SU-DHL-6 (cell line): ENCODE measurements at regions not wholly inside any gene's neighbourhood (a gene's known extent, or its start where the extent isn't known, plus 50 kb on each side); places are given as distances from the start of the nearest gene placed in this dataset.
"Not testable (repeated sequence)": the region's sequence is repeated elsewhere in the genome, so short reads cannot be mapped to it uniquely, and the experiment has no call there.

Source experiments
- H2AFZ ChIP-seq: fragments of 200-600 bp; sonication (generic); 2 replicates; pipeline ENCODE4 v1.6.1; 2014; ENCODE audit warnings: low read depth, mild to moderate bottlenecking, moderate library complexity, mixed read lengths, antibody characterized with exemption, low read length; ENCODE audit not compliant: severe bottlenecking
- H3F3A ChIP-seq: fragments of 200-600 bp; shearing (Covaris generic); 2 replicates; pipeline ENCODE4 v1.6.0; 2016; ENCODE audit warnings: antibody characterized with exemption, mild to moderate bottlenecking; ENCODE audit not compliant: insufficient read depth
- H3K27ac ChIP-seq: fragments of 200-600 bp; sonication (generic); 2 replicates; pipeline ENCODE4 v1.5.1; 2016; ENCODE audit warnings: low read depth, mild to moderate bottlenecking, low read length, moderate library complexity, mixed read lengths
- H3K27me3 ChIP-seq: fragments of 200-600 bp; sonication (generic), shearing (Covaris generic); 2 replicates; pipeline ENCODE4 v1.6.0; 2014; ENCODE audit warnings: mild to moderate bottlenecking, low read length
- H3K36me3 ChIP-seq: fragments of 200-600 bp; sonication (generic); 2 replicates; pipeline ENCODE4 v1.6.1; 2014; ENCODE audit warnings: mild to moderate bottlenecking, low read length, mixed read lengths
- H3K4me2 ChIP-seq: fragments of 300-600, 200-600 bp; shearing (Covaris generic), sonication (generic); 2 replicates; pipeline ENCODE4 v1.6.0; 2014; ENCODE audit warnings: low read length, low read depth, mild to moderate bottlenecking; ENCODE audit not compliant: poor library complexity, severe bottlenecking
- H3K4me3 ChIP-seq: fragments of 200-600 bp; sonication (generic); 2 replicates; pipeline ENCODE4 v1.5.1; 2014; ENCODE audit warnings: antibody characterized with exemption, low read length, mild to moderate bottlenecking, mixed read lengths; ENCODE audit not compliant: insufficient read depth, poor library complexity, severe bottlenecking
- H3K79me2 ChIP-seq: fragments of 200-600 bp; sonication (generic); 2 replicates; pipeline ENCODE4 v1.6.1; 2014; ENCODE audit warnings: mild to moderate bottlenecking, low read length, moderate library complexity; ENCODE audit not compliant: insufficient read depth
- H3K9ac ChIP-seq: fragments of 200-600 bp; sonication (generic); 2 replicates; pipeline ENCODE4 v1.7.0; 2014; ENCODE audit warnings: mild to moderate bottlenecking, low read length
- H3K9me2 ChIP-seq: fragments of 200-600 bp; sonication (generic); replicated peaks from 2 replicates; pipeline ENCODE4 v1.6.1; 2014; ENCODE audit warnings: low read length; ENCODE audit not compliant: insufficient read depth
- H3K9me3 ChIP-seq: fragments of 200-600 bp; sonication (generic); 2 replicates; pipeline ENCODE4 v1.6.1; 2014; ENCODE audit warnings: low read length, mixed read lengths; ENCODE audit not compliant: insufficient read depth
- H4K20me1 ChIP-seq: fragments of 200-600 bp; sonication (generic); 2 replicates; pipeline ENCODE4 v1.6.1; 2014; ENCODE audit warnings: low read depth, mild to moderate bottlenecking, antibody characterized with exemption, low read length, moderate library complexity, mixed read lengths
- EZH2phosphoT487 ChIP-seq: fragments of 200-600 bp; sonication (generic), shearing (Covaris generic); conservative IDR thresholded peaks from 2 replicates; pipeline ENCODE4 v1.6.1; 2018; ENCODE audit warnings: mild to moderate bottlenecking, antibody characterized with exemption, low read length, moderate library complexity, mixed read lengths
- TF ChIP-seq, protein P1 (sequence below): fragments of 200-600 bp; sonication (generic); IDR thresholded peaks from one replicate; pipeline ENCODE4 v1.5.1; 2017; ENCODE audit warnings: antibody characterized with exemption, mild to moderate bottlenecking, low read length, moderate library complexity; ENCODE audit not compliant: insufficient read depth, poor library complexity, severe bottlenecking

GRCh38 chr16:88133507-88133843, 182.2 kb downstream of the BANP start:
- no peak overlapping the region for H3K4me2 ChIP-seq
- TF ChIP-seq EZH2phosphoT487, result no peak
- TF ChIP-seq, protein P1, sequence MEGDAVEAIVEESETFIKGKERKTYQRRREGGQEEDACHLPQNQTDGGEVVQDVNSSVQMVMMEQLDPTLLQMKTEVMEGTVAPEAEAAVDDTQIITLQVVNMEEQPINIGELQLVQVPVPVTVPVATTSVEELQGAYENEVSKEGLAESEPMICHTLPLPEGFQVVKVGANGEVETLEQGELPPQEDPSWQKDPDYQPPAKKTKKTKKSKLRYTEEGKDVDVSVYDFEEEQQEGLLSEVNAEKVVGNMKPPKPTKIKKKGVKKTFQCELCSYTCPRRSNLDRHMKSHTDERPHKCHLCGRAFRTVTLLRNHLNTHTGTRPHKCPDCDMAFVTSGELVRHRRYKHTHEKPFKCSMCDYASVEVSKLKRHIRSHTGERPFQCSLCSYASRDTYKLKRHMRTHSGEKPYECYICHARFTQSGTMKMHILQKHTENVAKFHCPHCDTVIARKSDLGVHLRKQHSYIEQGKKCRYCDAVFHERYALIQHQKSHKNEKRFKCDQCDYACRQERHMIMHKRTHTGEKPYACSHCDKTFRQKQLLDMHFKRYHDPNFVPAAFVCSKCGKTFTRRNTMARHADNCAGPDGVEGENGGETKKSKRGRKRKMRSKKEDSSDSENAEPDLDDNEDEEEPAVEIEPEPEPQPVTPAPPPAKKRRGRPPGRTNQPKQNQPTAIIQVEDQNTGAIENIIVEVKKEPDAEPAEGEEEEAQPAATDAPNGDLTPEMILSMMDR, result no peak
- no peaks in the 10 kb centered on the region for H3K9me2 ChIP-seq
- no peaks in the 10 kb centered on the region for H3K36me3 ChIP-seq
- H3F3A ChIP-seq, result no peaks in the 10 kb centered on the region
- no peaks in the 10 kb centered on the region for H3K79me2 ChIP-seq
- H3K4me3 ChIP-seq, result no peak overlapping the region
- H2AFZ ChIP-seq, result no peak overlapping the region
- H3K9me3 ChIP-seq, result no peaks in the 10 kb centered on the region
- H3K9ac ChIP-seq, result no peak overlapping the region
- no peak overlapping the region for H3K27ac ChIP-seq
- H3K27me3 ChIP-seq, result no peaks in the 10 kb centered on the region
- H4K20me1 ChIP-seq, result no peaks in the 10 kb centered on the region

- H3K9me2 ChIP-seq, result not testable (repeated sequence)
Observed at GRCh38 chr16:88134172-88134898, 183.1 kb downstream of the BANP start.

GRCh38 chr16:88134899-88135682, 183.9 kb downstream of the BANP start:
- H3F3A ChIP-seq, H3K4me3 ChIP-seq, H3K79me2 ChIP-seq, H2AFZ ChIP-seq, H3K9ac ChIP-seq, H3K27ac ChIP-seq, H3K36me3 ChIP-seq, H3K27me3 ChIP-seq, H3K9me3 ChIP-seq, H4K20me1 ChIP-seq, H3K4me2 ChIP-seq, H3K9me2 ChIP-seq: not testable (repeated sequence)

More at GRCh38 chr16:88134172-88134898, 183.1 kb downstream of the BANP start:
- not testable (repeated sequence) for H3K36me3 ChIP-seq, H3K79me2 ChIP-seq, H3K9me3 ChIP-seq, H3K4me2 ChIP-seq, H3K4me3 ChIP-seq, H3K9ac ChIP-seq, H3K27ac ChIP-seq, H2AFZ ChIP-seq, H4K20me1 ChIP-seq, H3K27me3 ChIP-seq, H3F3A ChIP-seq

DNA sequence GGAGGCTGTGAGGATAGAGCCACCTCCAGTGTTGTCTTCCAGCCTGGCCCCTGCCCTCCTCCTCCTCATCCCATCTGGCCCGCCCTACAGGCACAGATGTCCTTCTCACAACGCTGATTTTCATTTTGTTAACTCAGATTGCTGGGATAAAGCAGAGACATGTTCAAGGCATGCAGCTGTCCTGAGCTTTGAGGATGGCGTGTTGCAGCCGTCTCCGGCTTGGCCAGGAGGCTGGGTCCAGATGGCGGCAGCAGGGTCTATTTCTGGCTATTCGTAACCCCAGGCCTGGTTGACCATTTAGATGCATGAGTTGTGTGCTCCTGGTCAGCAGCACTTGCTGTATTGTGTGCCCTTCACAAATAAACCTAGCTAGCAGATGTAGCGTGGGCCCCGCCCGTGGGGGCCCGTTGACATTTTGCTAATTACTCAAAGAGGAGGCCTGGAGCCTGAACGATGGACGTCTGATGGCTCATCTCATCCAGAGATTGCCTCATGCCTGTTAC, 185.0 kb downstream of the BANP start:
- not testable (repeated sequence) for H3K4me2 ChIP-seq, H4K20me1 ChIP-seq, H2AFZ ChIP-seq, H3K4me3 ChIP-seq, H3K79me2 ChIP-seq, H3F3A ChIP-seq, H3K9me3 ChIP-seq, H3K9me2 ChIP-seq, H3K27ac ChIP-seq, H3K27me3 ChIP-seq, H3K36me3 ChIP-seq, H3K9ac ChIP-seq

GRCh38 chr16:88136939-88137338, 185.7 kb downstream of the BANP start:
- not testable (repeated sequence) for H4K20me1 ChIP-seq, H3K4me2 ChIP-seq, H3K4me3 ChIP-seq, H3K79me2 ChIP-seq, H3K27ac ChIP-seq, H3K27me3 ChIP-seq, H3F3A ChIP-seq, H3K9ac ChIP-seq, H3K9me3 ChIP-seq, H3K36me3 ChIP-seq, H3K9me2 ChIP-seq, H2AFZ ChIP-seq

DNA sequence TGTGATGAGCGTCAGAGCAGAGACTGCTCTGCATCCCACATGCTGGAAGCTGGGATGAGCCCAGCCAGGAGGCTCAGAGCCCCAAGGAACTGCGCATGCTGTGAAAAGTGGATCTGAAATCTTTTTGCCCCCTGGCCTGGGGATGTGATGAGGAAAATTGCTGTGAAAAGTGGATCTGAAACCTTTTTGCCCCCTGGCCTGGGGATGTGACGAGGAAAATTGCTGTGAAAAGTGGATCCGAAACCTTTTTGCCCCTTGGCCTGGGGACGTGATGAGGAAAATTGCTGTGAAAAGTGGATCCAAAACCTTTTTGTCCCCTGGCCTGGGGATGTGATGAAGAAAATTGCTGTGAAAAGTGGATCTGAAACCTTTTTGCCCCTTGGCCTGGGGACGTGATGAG, 187.9 kb downstream of the BANP start:
- H3K9me2 ChIP-seq, H3K4me2 ChIP-seq, H3K27me3 ChIP-seq, H3K4me3 ChIP-seq, H3K36me3 ChIP-seq, H3K9ac ChIP-seq, H3K79me2 ChIP-seq, H3K9me3 ChIP-seq, H3F3A ChIP-seq, H4K20me1 ChIP-seq, H2AFZ ChIP-seq, H3K27ac ChIP-seq: not testable (repeated sequence)

GRCh38 chr16:88140195-88140594, 189.0 kb downstream of the BANP start:
- H3K9me2 ChIP-seq, H2AFZ ChIP-seq, H3K9me3 ChIP-seq, H4K20me1 ChIP-seq, H3K4me2 ChIP-seq, H3K9ac ChIP-seq, H3K36me3 ChIP-seq, H3K27ac ChIP-seq, H3K79me2 ChIP-seq, H3K27me3 ChIP-seq, H3F3A ChIP-seq, H3K4me3 ChIP-seq: not testable (repeated sequence)
